Kidney (tissue), 13 donors: ENCODE measurements at regions not wholly inside any gene's neighbourhood (a gene's known extent, or its start where the extent isn't known, plus 50 kb on each side); places are given as distances from the start of the nearest gene placed in this dataset.

Experiments
- DNase-seq, 5 donors: peaks; one replicate each; pipeline ENCODE4 v3.0.0-alpha.2; 2013 to 2020
- FAIRE-seq: peaks from 2 replicates; lab custom pipeline; 2012; peaks lifted over from hg19 to GRCh38; lab: Jason Lieb, UNC
- H3K27ac ChIP-seq, 2 donors: one replicate each; pipeline ENCODE4 v1.7.0; 2013; ENCODE audit warnings: low read depth in 2 of 2, low read length in 2 of 2, inconsistent platforms in 1 of 2
- H3K27me3 ChIP-seq: one replicate; pipeline ENCODE4 v1.7.1; 2013; ENCODE audit warnings: low read length, inconsistent platforms; ENCODE audit not compliant: control insufficient read depth, insufficient read depth
- H3K36me3 ChIP-seq, 3 donors: one replicate each; pipeline versions ENCODE4 v1.7.0 to v1.7.1; 2013; ENCODE audit warnings: low read length in 3 of 3, control low read depth in 1 of 3, inconsistent platforms in 1 of 3; ENCODE audit not compliant: insufficient read depth in 3 of 3, control insufficient read depth in 2 of 3
- H3K4me1 ChIP-seq, 3 donors: one replicate each; pipeline versions ENCODE4 v1.7.0 to v1.7.1; 2013; ENCODE audit warnings: low read length in 3 of 3, inconsistent platforms in 1 of 3, low read depth in 1 of 3; ENCODE audit not compliant: control insufficient read depth in 2 of 3, insufficient read depth in 2 of 3
- H3K4me3 ChIP-seq, 3 donors: one replicate each; pipeline versions ENCODE4 v1.7.0 to v1.8.1; 2013; ENCODE audit warnings: low read length in 3 of 3, control low read depth in 1 of 3, inconsistent platforms in 1 of 3
- H3K9ac ChIP-seq, 3 donors: one replicate each; pipeline versions ENCODE4 v1.7.0 to v1.7.1; 2013; ENCODE audit warnings: low read length in 3 of 3, control low read depth in 1 of 3, inconsistent platforms in 1 of 3
- H3K9me3 ChIP-seq, 3 donors: one replicate each; pipeline versions ENCODE4 v1.7.0 to v1.7.1; 2013; ENCODE audit warnings: low read length in 3 of 3, control low read depth in 1 of 3, inconsistent platforms in 1 of 3; ENCODE audit not compliant: control insufficient read depth in 2 of 3, insufficient read depth in 1 of 3
- CTCF ChIP-seq: IDR thresholded peaks from 3 replicates; pipeline ENCODE4 v1.5.1; 2012; ENCODE audit warnings: mild to moderate bottlenecking, moderate library complexity, borderline replicate concordance; ENCODE audit not compliant: insufficient read depth; ENCODE audit errors: extremely low read depth
- intact Hi-C: fragments of 100-400 bp; cut with DNase I; formaldehyde crosslinking; loops from one replicate; pipeline ENCODE4 v1.11.1; 2022
- donor health status: control.
- donor health status: control.
- donor health status: control.
- donor health status: control.
- donor health status: control.
- donor health status: DM: yes; HTN: yes; CAD: no.
- donor health status: Normal renal cell carcinoma (clear cell type).

GRCh38 chr3:135706758-135707375, 258.7 kb upstream of the PPP2R3A start:
- Histone ChIP-seq H3K4me3 (no peak overlapping the region), H3K9me3 (no peaks in the 10 kb centered on the region), H3K27me3 (no peaks in the 10 kb centered on the region), H3K4me1 (no peaks in the 10 kb centered on the region), H3K36me3 (no peaks in the 10 kb centered on the region), H3K9ac (no peak overlapping the region), H3K27ac (no peak overlapping the region)
- no peak for TF ChIP-seq CTCF
- intact Hi-C loops, result no loop called here
- DNase-seq (no peak), FAIRE-seq (no peak)

GRCh38 chr3:135719449-135719848, 246.1 kb upstream of the PPP2R3A start:
- FAIRE-seq, result no peak
- no peaks in the 10 kb centered on the region for H3K27me3 ChIP-seq
- H3K36me3 ChIP-seq, result no peaks in the 10 kb centered on the region
- H3K4me1 ChIP-seq, result no peaks in the 10 kb centered on the region
- intact Hi-C loops, result no loop called here
- DNase-seq, result no peak
- H3K9ac ChIP-seq, result no peak overlapping the region
- no peaks in the 10 kb centered on the region for H3K9me3 ChIP-seq
- no peak overlapping the region for H3K27ac ChIP-seq
- no peak for TF ChIP-seq CTCF
- no peak overlapping the region for H3K4me3 ChIP-seq

GRCh38 chr3:135728007-135728721, 237.4 kb upstream of the PPP2R3A start:
- DNase-seq (no peak), FAIRE-seq (no peak)
- intact Hi-C loops, result no loop called here
- Histone ChIP-seq H3K9me3 (peaks cover 0 to 4% (median 0%) of the 10 kb centered on the region in 3 donors), H3K4me3 (no peak overlapping the region), H3K36me3 (no peaks in the 10 kb centered on the region), H3K27ac (no peak overlapping the region), H3K9ac (no peak overlapping the region), H3K4me1 (no peaks in the 10 kb centered on the region), H3K27me3 (no peaks in the 10 kb centered on the region)
- TF ChIP-seq CTCF, result no peak
